HG03457 (cell line): ENCODE measurements at regions not wholly inside any gene's neighbourhood (a gene's known extent, or its start where the extent isn't known, plus 50 kb on each side); places are given as distances from the start of the nearest gene placed in this dataset.

Experiments used
- ATAC-seq: cut with Tn5 transposase; IDR thresholded peaks from one replicate; pipeline ENCODE4 v1.9.1; 2021; ENCODE audit warnings: moderate number of reproducible peaks; ENCODE audit not compliant: unreplicated experiment

DNA sequence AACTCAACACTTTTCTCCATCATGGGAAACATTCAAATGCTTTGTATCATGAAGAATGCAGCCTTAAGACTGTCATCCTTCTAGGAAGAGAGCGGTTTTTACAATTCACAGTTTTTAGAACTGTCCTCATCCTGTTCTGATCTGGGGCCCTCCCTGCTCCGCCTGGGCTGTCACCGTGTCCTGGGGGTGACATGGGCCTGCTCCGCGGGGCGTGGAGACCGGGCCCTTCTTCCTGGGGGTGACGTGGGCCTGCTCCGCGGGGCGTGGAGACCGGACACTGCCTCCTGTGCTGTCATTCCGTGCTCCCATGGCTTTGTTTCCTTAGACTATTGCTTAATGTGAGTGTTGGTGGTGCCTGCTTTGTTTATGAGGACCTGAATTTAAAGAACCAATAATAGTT lies 122.8 kb downstream of the TMEM18 start:
- no peak for ATAC-seq

DNA sequence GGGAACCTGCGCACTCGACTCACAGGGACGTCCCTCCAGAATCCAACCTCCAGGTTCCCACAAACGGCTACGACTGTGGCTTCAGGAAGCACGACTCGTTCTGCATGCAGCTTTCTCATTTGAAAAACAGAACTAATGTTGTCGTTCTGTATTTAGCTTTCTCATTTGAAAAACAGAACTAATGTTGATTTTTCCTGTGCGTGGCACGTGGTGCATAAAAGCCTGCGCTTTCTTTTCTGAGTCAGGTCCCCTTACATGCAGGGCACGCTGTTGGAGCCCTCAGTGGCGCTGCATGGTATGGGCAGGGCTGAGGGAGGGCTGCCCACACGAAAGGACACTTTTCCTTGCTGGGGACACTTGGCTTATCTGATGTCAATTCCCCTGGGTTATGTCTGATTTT lies 124.3 kb downstream of the TMEM18 start:
- ATAC-seq = no peak

DNA sequence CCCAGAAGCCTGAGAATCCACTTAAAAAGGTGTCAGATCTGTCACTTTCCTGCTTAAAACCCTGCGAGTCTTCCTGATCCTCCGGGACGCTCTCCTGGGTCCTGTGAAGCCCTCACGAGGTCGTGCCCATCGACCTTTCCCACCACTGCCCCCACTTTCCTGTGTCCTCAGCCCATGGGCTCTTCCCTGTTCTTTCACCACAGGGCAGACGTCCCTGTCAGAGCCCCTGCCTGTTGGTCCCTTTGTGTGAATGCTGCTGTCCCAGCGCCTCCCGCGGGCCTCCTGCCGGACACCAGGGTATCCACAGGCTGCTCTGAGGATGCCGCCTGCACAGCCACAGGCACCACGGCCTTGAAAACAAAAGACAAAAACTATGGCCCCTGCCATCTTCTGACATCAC lies 125.6 kb downstream of the TMEM18 start:
- ATAC-seq = no peak

DNA sequence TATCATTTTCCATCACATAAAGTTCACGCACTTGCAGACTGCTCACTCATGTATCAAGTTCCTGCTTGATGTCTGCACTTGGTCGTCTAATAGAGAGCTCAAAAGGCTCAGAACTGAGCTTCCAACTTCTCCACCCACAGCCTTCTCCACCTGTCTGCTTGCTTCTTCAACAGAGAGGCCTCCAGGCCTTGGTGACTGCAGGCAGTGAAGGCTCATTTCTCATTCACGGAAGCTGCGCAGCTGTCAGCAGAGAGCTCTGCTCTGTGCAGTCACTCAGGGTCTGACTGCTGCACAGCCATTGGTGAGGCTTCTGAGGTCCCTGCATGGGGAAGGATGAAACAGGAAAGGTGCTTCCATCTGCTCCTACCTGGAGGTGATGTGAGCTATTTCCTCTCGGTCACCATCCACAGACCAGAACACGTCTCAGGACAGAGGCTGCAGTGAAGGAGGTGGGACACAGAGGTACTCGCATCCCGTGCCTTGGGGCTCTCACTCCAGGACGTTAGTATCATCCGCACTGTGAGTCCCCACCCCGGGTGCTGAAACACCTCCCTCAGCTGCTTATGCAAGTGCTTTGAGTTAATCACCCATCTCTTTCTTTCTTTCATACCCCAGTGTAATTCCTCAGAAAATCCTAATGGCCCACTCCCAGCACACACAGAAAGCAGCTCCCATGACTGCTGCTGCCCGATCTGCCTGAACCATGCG lies 126.2 kb downstream of the TMEM18 start:
- no peak for ATAC-seq

DNA sequence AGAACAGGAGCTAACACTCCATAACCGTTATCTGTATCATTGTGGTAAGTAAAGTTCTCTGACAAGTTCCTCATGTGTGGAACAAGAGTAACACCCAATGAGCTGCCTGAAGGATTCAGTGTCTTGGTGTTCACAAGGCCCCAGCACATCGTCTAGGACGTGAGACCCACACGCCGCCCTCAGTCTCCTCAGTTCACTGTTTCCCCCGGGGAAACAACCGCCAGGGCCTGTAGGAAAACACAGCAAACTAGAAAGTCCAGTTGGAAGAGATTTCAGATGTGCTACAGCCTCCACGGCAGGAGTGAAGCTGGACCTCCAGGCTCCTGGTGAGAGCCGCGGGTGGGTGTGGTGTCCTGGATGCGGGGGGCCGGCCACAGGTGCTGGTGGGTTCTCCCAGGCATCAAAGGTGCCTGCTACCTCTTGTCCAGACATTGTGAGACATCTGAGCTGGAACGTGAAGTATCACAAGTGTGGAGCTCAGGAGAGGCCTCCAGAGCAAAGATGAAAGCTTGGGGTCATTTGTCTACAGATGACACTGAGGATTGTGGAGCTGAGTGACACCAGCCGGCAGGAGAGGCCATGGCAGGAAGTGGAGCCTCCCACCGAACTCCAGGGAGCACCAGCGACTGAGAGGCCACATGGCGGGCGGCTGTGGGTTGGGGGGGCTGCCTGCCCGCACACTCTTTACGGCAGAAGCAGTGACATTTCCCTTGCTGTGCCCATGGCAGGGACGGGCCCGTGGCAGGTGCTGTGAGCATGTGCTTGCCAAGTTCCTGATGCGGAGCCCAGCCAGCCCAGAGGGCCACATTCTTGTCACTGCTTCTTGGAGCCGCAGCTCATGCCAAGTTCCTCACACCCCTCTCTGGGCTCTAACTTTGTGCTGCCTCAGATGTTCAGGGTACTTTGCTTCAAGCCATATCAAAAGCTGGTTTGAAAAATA lies 131.2 kb downstream of the TMEM18 start:
- ATAC-seq = no peak

DNA sequence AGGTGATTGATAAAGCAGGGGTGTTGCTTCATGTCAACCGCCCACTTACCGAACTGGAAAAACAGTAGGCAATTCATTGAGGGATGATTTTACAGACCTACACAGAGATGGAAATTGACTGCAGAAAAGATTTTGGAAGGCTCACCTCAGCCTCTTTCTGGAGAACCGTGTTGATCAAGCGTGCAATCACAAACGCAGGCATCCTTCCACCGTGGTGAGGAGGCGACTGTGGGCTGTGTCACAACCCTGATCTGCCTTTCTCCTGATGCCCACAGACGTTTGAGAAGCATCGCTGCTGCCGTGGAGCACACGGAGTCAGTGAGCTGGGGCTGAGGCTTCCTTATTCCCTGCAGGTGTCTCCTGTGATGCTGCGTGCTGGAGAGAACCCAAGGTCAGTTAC lies 132.0 kb downstream of the TMEM18 start:
- no peak for ATAC-seq

DNA sequence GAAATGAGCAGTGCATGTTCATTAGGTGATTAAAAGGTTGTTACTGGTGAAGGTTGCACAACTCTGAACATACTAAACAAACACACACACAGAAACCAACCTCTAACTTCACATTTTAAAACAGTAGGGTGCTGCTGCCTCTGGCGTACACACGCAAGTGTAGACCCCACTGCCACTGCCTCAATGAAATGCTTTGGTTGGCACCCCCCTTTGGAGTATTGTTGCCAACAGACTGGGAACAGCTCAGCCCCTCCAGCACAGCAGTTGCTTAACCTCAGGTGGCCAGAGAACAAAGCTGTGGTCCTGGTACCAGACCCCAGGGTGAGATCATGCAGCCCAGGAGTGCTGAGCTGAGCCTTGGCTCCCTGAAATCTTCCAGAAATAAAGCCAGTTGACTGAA lies 138.6 kb downstream of the TMEM18 start:
- no peak for ATAC-seq

DNA sequence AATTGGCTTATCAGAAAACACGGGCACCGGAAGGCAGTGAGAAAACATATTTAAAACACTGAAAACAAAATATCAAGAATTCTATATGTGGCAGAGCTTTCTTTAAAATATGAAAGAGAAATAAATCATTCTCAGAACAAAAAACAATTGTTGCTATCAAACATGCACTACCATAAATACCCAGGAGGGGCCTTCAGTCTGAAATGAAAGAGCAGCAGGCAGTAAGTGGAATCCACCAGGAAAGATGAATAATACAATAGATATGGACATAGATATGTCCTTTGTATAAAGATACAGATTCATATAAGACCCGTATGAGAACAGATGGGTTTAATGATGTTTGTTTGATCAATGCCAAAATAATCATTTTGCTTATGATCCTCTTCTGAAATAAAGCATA lies 142.0 kb downstream of the TMEM18 start:
- no peak for ATAC-seq

DNA sequence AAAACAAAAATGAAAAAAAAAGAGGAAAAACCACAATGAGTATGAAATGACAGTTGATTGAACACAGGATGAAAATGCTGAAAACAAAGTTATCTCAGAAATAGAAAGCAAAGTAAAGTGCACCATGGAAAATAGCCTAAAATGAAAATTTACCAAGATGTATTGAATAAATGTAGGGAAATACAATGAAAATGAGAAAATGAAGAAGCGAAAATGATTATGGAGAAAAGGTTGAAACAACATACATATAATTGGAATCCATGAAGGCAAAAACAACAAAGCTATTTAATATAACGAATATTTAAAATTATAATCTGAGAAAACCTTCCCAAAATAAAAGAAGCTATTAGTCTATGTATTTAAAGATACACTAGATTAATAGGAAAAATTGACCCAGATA lies 147.4 kb downstream of the TMEM18 start:
- no peak for ATAC-seq

DNA sequence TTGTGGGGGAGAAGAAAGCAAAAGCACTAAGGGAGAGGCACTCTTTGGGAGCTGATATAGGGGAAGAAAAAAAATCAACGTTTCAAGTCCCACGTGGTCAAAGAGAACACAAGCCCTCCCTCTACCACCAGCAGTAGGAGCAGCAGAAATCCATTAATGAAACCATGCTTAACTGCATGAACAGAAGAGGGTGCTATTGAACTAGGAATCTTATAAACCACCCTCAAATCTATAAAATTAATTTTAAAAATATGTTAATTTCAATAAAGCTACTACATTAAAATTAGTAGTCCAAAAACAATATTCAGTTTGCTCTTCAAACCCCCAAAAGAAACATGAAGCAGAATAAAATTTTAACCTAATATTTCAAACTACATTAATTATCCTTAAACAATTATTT lies 147.8 kb downstream of the TMEM18 start:
- no peak for ATAC-seq

DNA sequence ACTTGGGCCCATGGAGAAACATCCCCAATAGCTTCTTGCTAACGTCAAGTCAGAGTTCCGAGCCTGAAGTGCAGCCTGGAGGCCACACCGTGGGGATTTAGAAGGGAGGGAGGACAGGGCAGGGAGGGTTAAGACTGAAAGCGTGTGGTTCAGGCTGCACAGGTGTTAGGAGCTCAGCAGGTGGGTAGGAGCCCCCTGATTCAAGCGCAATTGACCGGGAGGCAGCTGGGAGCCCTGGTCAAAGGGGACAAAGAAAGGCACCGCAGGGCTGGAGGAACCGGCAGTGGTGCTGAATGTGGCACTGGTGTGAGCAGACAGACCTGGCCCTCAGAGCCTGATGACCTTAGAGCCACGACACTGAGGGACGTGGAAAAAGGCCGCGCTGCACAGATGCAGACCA lies 149.6 kb downstream of the TMEM18 start:
- ATAC-seq = no peak

DNA sequence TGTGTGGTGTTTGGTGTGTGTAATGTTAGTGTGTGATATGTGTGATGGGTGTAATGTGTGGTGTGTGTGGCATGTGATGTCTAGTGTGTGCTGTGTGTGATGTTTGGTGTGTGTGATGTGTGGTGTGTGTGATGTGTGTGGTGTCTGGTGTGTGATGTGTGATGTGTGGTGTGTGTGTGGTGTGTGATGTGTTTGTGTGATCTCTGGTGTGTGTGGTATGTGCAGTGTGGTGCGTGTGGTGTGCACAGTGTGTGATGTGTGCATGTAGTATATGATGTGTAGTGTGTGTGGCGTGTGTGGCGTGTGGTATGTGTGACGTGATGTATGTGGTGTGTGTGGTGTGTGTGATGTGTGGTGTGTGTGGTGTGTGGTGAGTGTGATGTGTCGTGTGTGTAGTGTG lies 150.3 kb downstream of the TMEM18 start:
- ATAC-seq = no peak

DNA sequence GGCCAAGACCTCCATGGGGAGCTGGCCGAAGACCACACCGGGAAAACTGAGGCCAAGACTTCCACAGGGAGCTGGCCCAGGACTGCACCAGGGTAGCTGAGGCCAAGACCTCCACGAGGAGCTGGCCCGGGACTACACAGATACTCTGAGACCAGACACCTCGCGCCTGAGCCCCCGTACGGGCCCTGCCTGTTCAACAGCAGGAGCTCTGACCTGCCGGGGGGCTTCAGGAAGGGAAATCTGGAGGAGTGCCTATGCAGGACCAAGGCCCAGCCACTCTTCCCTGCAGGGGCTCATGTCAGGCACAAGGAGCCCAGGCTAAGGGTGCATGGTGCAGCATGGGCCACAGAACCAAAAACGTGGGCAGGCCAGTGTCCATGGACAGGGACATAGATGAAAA lies 151.6 kb downstream of the TMEM18 start:
- no peak for ATAC-seq

DNA sequence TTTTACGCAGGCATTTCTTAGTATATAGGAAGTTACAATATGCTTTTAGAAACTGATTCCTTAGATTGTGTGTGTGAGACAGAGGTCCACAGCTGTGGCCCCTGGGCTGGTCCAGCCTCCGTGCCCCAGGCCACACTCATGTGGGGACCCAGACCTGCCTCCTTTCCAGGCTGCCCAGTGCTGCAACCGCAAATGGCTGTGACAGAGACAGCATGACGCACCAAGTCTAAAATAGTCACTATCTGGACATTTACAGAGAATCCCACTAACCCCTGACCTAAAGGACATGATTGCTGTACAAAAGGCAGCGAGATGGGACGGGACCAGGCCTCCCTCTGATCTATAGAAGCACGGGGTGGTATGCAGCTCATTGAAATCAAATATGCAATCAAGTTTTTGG lies 152.2 kb downstream of the TMEM18 start:
- no peak for ATAC-seq

DNA sequence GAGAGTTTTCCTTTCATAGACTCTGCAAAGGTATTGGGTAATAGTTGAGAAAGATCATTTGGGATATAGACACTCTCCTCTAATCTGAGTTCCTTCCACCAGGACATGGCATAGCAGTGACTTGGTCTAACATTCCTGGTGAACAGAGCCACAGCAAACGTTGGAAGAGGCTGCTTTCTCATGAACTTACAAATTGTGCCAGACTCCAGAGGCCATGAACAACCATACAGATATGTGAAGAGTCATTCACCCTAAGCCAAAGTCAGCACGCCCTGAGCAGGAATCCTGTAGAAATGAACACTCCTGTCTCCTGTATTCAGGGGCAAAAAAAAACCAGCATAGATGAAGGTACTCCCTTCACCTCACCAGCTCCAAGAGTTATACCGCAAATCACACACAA lies 152.8 kb downstream of the TMEM18 start:
- no peak for ATAC-seq

DNA sequence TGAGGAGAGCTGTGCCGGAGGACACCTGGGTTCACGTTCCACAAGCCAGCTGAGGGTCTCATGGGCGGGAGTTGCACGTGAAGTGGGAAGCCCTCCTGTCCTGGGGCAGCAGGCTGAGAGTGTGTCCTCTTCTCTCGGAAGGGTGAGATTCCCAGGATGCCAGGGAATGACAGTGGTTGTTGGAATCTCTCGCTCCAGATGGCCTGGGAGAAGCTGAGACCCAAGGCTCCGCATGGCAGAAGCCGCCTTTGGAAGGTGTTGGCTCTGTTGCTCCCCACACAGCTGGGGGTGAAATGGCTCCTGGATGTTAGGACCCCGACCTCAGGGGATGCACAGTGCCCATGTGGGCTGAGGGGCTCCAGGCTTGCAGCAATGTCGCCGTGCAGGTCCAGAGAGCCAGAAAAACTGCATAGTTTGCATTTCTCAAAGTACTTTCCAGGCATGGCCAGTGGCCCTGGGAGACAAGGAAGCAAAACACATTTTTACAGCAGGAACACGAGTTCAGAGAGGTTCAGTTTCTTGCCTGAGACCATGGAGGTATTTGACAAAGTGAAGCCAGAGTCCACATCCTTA lies 153.4 kb downstream of the TMEM18 start:
- no peak for ATAC-seq

DNA sequence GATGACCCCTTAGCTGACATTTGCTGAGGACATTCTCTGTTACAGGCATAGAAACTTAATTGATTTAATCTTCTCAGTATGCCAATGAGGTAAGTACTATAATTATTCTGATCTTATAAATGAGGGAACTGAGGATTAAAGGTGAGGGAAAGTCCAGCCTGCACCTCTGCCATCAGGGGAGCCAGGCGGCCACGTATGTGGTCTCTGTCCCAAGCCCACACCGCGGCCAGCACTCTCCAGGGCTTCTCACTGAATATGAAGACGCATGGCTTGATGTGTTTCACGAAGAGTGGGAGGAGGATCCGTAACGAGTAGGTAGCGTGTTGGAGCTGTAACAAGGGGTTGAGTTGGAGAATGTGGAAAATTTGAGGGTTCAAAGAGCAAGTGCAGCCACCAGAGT lies 154.4 kb downstream of the TMEM18 start:
- no peak for ATAC-seq

DNA sequence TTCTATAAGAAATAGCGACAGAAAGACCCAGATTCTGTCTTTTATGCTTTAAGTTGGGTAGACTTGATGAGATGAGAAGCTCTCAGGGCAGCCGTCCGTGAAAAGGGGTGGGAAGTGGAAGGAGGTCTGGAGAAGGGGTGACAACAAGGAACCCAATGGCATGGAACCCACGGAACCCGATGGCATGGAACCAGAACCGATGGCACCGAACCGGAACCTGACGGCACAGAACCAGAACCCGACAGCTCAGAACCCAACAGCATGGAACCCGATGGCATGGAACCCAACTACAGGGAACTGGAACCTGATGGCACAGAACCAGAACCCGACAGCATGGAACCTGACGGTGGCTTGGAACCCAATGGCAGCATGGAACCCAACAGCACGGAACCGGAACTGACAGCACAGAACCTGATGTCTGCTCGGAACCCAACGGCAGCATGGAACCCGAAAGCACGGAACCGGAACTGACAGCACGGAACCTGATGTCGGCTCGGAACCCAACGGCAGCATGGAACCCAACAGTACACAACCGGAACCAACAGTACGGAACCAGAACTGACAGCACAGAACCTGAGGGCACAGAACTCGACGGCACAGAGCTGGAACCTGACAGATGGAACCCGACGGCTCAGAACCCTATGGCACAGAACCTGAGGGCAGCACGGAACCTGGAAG lies 155.2 kb downstream of the TMEM18 start:
- no peak for ATAC-seq

DNA sequence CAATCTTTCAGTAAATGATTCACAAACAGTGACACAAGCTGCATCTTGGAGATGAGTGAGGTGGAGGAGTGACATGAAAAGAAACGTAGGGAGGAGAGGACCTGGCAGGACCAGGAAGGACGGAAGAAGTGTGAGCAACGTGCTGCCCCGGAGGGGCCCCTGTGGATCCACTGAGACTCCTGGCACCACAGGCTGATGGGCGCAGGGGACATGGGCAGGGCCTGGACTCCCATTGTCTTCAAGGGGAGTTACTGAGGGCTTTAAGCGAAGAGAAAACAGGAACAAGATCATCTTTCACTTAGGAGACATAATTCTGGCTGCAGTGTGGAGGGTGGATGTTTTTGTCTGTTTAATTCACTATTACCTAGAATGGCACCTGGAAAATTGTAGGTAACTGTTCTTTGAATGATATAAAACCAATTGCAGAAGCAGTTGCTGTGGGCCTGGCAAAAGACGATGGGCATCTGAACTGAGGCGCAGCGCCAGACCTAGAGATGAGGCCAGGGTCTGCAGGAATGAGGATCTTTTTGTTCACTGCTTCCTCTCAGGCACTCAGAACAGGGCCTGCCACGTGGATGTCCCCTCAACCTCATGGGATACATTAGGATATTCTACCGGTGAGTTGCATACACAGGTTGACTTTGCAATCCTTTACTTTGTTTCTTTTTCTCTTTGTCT lies 156.4 kb downstream of the TMEM18 start:
- ATAC-seq = no peak

DNA sequence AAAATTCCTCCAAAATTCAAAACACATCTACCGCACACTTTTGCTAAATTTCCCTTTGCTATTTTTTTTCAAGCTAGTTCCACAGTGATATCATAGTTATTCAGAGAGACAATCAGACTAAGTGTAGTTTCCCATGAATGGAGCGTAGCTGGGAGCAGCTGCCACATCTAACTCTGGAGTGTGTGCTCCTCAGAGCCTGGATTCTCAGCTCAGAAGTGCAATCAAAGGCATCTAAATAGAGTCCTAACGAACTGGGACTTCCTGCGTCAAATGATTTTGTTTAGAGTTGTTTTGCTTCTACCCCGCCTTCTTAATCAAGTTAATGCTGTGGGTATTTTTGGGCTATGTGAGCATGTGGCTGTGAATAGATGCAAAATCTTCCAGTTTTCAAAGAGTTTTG lies 160.3 kb downstream of the TMEM18 start:
- ATAC-seq = no peak

DNA sequence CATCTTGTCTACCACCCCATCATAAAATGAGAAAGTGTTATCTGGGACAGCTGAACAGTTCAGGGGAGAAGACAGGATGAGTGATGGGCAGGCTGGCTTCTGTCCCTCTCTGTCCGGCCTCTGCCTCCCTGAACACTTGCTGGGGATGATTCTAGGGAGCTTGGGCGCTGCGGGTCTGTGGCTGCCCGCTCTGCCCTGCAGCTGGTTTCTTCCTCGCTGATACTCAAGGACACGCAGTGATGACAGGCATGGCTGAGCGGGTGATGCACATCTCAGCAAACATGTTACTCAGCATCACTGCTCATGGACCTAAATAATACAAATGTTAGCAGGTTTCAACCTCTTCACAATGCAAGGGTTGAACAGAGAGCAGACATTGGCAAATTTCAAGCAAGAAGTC lies 161.1 kb downstream of the TMEM18 start:
- no peak for ATAC-seq
